22Rv1 (cell line): ENCODE measurements at regions not wholly inside any gene's neighbourhood (a gene's known extent, or its start where the extent isn't known, plus 50 kb on each side); places are given as distances from the start of the nearest gene placed in this dataset.

Experiments
- H3K27ac ChIP-seq: fragments of 450-650 bp; 2 replicates; pipeline ENCODE4 v1.5.1; 2017
- ZFX ChIP-seq: fragments of 450-650 bp; IDR thresholded peaks from 2 replicates; pipeline ENCODE4 v1.6.1; 2017; ENCODE audit warnings: antibody characterized with exemption, borderline replicate concordance
- TF ChIP-seq, protein P1 (sequence below): fragments of 450-650 bp; IDR thresholded peaks from 2 replicates; pipeline ENCODE4 v1.5.1; 2017; ENCODE audit warnings: mild to moderate bottlenecking

DNA sequence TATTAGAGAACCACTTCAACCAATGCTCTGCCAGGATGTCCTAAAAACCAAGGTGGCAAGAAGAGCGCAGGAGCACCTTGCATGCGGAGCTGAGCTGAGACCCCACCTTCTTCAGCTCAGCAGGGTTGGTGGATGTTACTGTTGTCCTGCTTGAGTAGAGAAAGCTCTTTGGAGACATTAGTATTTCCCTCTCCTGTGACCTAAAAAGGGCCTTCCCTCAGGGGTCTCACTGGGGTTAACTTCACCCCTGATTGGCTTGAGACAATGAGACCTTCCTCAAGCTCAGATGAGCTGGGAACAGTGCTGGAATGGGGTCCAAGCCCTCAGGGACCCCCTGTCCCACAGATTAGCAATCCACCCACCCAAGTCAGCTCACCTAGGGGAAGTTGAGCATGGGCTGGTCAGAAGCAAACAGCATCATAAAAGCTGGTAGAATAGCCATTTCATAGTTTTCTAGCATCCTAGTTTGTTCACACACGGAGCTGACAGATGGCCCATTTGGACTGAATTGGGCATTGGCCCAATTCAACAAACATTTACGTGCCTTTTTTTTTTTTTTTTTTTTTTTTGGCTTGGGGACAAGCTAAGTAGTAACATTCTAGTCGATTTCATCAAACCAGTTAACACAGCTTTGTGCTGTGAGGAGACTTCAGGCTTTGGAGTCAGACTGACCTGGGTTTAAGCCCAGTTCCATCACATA is 100.6 kb upstream of the HABP2 start:
- TF ChIP-seq, protein P1, sequence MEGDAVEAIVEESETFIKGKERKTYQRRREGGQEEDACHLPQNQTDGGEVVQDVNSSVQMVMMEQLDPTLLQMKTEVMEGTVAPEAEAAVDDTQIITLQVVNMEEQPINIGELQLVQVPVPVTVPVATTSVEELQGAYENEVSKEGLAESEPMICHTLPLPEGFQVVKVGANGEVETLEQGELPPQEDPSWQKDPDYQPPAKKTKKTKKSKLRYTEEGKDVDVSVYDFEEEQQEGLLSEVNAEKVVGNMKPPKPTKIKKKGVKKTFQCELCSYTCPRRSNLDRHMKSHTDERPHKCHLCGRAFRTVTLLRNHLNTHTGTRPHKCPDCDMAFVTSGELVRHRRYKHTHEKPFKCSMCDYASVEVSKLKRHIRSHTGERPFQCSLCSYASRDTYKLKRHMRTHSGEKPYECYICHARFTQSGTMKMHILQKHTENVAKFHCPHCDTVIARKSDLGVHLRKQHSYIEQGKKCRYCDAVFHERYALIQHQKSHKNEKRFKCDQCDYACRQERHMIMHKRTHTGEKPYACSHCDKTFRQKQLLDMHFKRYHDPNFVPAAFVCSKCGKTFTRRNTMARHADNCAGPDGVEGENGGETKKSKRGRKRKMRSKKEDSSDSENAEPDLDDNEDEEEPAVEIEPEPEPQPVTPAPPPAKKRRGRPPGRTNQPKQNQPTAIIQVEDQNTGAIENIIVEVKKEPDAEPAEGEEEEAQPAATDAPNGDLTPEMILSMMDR: no peak
- no peak for TF ChIP-seq ZFX
- no peak overlapping the region for H3K27ac ChIP-seq

DNA sequence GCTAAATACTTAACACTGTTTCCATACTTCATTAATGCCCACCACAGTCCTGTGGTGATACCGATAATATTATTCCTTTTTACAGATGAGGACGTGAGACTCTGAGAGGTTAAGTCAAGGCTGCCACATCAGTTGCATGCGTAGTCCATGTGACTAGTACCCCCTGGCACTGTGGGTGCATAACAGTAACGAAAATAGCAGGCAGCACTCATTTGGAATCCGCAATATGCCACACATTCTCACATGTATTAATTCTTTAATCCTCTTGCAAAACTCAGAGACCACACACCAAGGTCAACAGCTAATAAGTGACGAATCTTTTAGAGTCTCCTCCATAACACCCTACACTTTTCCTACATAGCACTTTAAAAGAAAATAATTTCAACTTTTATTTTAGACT is 99.5 kb upstream of the HABP2 start:
- TF ChIP-seq ZFX: no peak
- TF ChIP-seq, protein P1: no peak
- no peak overlapping the region for H3K27ac ChIP-seq

DNA sequence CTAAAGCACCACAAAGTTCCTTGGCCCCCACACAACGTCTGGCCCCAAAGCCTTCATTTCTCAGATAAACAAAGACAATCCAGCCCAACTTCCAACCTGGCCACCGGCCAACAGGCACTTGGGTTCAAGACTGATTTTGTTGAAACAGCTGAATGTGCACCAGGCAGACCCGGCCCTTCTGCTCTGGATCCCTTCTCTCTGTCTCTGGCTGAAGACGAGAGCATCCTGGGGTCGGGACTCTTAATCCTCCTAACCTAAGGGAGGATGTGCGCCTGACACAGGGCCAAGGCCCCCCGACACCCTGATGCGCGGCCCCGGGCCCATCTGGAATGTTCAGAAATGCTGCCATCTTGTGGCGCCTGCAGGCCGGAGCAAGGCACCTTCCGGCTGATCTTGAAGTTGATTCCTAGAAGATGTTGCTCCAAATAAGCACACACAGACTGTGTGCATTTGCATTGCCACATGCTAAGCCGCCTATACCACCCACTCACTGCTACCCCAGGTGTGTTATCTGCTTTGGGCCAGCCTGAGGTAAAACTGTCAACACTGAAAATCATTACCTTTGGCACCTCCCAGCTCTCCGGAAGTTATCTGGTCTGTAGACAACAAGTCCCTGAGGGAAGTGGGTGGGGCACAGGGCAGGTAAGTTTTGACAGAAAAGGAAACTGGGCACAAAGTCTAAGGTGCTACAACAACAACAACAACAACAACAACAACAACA is 98.4 kb upstream of the HABP2 start:
- no peak for TF ChIP-seq ZFX
- TF ChIP-seq, protein P1: peak; percentile 81
- H3K27ac ChIP-seq: no peak overlapping the region

DNA sequence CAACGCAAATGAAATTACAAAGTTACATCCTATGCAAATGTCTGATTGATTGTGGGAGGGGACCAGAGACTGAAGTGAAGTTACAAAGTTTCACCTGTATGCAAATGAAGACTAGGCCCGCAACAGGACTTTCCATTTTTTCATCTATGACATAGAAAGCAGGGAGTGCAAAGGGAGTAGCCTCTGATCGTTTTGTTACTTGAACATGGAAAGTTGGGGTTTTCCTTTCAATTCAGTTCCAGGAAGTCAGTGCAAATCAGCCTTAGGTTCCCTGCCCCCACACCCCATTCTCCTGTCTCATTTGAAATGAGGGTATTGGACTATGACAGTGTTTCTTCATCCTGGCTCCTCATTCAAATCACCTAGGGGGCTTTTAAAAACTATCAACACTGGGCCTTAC is 96.9 kb upstream of the HABP2 start:
- no peak for TF ChIP-seq ZFX
- TF ChIP-seq, protein P1: no peak
- no peak overlapping the region for H3K27ac ChIP-seq

DNA sequence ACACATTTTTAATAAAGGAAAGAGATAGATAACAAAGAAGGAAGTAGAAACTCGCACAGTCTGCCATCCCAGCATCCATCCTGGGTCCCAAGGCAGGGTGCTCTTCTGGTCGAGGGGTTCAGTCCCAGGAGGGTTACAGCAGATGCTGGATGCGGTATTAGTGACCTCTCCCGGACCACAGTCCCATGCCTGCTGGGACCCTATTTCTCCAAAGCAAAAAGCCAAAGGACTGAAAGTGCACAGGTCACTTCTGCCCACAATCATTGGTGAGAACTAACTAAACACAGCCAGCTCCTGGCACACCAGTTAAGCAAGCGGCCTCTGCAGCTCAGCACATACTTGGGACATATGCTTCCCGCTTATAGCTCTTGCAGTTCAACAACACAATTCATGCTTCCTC is 96.1 kb upstream of the HABP2 start:
- no peak overlapping the region for H3K27ac ChIP-seq
- no peak for TF ChIP-seq ZFX
- TF ChIP-seq, protein P1: no peak

DNA sequence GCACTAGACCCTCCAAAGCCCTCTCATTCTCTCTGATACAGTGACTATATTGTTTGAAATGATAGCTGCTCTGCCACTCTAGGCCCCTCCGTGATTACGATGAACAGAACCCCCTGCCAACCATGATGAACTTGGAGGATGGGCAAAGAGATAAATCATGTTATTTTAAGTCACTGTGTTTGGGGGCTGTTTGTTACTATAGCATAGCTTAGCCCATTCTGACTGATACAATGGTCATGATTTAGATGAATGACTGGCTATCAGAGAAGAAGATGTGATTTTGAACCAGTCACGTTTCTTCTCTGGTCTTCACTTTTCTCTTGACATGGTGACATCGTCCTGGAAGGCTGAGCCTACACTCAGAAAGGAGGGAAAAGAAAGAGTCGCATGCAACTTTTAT is 95.4 kb upstream of the HABP2 start:
- H3K27ac ChIP-seq: no peak overlapping the region
- TF ChIP-seq ZFX: no peak
- TF ChIP-seq, protein P1: no peak

DNA sequence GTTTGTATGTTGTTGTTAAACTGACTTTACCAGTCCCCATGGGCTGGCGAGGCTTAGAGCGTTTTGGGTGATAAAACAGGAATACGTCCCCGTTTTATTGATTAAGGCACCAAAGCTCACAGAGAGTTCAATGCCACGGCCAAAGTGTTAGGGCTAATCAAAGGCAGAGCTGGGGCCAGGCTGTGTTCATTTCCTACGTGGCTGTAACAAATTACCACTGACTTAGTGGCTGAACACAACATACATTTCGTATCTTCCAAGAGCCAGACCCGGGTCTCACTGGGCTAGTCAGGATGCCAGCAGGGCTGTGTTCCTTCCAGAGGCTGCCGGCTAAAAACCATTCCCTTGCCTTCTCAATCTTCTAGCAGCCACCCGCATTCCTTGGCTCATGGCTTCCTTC is 94.4 kb upstream of the HABP2 start:
- H3K27ac ChIP-seq: no peak overlapping the region
- no peak for TF ChIP-seq ZFX
- TF ChIP-seq, protein P1: no peak
